ENCODE measurements at regions not wholly inside any gene's neighbourhood (a gene's known extent, or its start where the extent isn't known, plus 50 kb on each side); places are given as distances from the start of the nearest gene placed in this dataset.

DNA sequence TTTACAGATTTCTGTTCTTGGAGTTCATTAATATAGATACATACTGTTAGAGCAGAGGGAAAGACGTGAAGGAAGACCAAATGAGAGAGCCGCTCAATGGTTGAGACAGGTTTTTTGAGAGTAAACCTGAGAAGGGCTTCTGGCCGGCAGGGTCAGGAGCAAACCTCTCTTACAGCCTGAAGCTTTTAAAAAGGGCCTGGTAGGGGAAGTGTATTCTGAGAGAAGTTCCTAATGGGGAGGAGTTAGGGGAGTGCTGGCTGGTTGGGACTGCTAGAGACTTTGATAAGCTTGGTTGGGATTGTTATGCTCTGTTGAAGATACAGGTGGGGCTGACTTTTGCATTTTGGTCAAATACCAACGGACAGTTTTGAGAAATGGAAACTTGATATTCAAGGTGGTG lies 186.8 kb upstream of the PABPC4L start:
- TF ChIP-seq, protein P1, sequence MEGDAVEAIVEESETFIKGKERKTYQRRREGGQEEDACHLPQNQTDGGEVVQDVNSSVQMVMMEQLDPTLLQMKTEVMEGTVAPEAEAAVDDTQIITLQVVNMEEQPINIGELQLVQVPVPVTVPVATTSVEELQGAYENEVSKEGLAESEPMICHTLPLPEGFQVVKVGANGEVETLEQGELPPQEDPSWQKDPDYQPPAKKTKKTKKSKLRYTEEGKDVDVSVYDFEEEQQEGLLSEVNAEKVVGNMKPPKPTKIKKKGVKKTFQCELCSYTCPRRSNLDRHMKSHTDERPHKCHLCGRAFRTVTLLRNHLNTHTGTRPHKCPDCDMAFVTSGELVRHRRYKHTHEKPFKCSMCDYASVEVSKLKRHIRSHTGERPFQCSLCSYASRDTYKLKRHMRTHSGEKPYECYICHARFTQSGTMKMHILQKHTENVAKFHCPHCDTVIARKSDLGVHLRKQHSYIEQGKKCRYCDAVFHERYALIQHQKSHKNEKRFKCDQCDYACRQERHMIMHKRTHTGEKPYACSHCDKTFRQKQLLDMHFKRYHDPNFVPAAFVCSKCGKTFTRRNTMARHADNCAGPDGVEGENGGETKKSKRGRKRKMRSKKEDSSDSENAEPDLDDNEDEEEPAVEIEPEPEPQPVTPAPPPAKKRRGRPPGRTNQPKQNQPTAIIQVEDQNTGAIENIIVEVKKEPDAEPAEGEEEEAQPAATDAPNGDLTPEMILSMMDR (IDR thresholded peaks at IDR 0.05): no peak
- TF ChIP-seq POLR2A (IDR thresholded peaks at IDR 0.05): no peak
- TF ChIP-seq POLR2AphosphoS5 (IDR thresholded peaks at IDR 0.05): no peak

All from prostate gland (tissue), 2 donors.